ENCODE measurements at regions not wholly inside any gene's neighbourhood (a gene's known extent, or its start where the extent isn't known, plus 50 kb on each side); places are given as distances from the start of the nearest gene placed in this dataset.

- dilution Hi-C loops (cut with MboI; ENCODE audit: extremely low pct_ligation_motif_present, low sequenced_read_pairs) = no loop called here
- DNase-seq (ENCODE audit: low read depth, low spot score) = no peak
- TF ChIP-seq, protein P1, sequence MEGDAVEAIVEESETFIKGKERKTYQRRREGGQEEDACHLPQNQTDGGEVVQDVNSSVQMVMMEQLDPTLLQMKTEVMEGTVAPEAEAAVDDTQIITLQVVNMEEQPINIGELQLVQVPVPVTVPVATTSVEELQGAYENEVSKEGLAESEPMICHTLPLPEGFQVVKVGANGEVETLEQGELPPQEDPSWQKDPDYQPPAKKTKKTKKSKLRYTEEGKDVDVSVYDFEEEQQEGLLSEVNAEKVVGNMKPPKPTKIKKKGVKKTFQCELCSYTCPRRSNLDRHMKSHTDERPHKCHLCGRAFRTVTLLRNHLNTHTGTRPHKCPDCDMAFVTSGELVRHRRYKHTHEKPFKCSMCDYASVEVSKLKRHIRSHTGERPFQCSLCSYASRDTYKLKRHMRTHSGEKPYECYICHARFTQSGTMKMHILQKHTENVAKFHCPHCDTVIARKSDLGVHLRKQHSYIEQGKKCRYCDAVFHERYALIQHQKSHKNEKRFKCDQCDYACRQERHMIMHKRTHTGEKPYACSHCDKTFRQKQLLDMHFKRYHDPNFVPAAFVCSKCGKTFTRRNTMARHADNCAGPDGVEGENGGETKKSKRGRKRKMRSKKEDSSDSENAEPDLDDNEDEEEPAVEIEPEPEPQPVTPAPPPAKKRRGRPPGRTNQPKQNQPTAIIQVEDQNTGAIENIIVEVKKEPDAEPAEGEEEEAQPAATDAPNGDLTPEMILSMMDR (optimal IDR thresholded peaks at IDR 0.05 in 1 of 3, IDR thresholded peaks at IDR 0.05 in 1 of 3, conservative IDR thresholded peaks at IDR 0.05 in 1 of 3; ENCODE audit: extremely low read depth in 1 of 3, insufficient read depth in 2 of 3, low read length in 3 of 3) = no peak
- TF ChIP-seq EZH2 (IDR thresholded peaks at IDR 0.05; ENCODE audit: low read length) = no peak
Measured at GRCh38 chr3:150040097-150040496, 69.4 kb upstream of the PFN2 start.

DNA sequence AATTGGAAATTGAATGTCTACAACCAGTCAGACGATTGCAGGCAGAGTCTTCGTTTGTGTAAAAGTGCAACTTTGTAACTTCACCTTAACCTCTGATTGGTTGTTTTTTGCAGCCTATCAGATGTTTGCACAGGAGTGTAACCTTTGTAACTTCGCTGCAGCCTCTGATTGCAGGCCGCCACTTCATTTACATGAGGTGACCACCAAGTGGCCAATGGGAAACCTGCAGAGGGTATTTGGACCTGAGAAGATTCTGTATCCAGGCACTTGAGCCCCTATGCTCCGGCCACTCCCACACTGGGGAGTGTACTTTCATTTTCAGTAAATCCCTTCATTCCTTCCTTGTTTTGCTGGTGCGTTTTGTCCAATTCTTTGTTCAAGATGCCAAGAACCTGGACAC lies 68.1 kb upstream of the PFN2 start:
- H2AFZ ChIP-seq (ENCODE audit: control insufficient read depth, low read length) = no peak overlapping the region
- no peaks in the 10 kb centered on the region for H3K9me3 ChIP-seq (ENCODE audit: control insufficient read depth, low read depth, low read length)
- H3K27me3 ChIP-seq (ENCODE audit: control insufficient read depth, extremely low read depth, insufficient read depth, low read length) = no peaks in the 10 kb centered on the region
- H3K36me3 ChIP-seq (ENCODE audit: control insufficient read depth in 2 of 2, extremely low read depth in 1 of 2, insufficient read depth in 2 of 2, low read length in 2 of 2) = no peaks in the 10 kb centered on the region
- H3K9me1 ChIP-seq (ENCODE audit: control insufficient read depth, extremely low read depth, insufficient read depth, low read length) = no peaks in the 10 kb centered on the region
- no peak overlapping the region for H3K27ac ChIP-seq (ENCODE audit: control insufficient read depth, insufficient read depth, low read length)
- no peak for FAIRE-seq
- H3K4me3 ChIP-seq (ENCODE audit: control insufficient read depth in 2 of 3, extremely low read depth in 1 of 3, insufficient read depth in 2 of 3, low read depth in 1 of 3, low read length in 3 of 3) = no peak overlapping the region
- no peak overlapping the region for H3K9ac ChIP-seq (ENCODE audit: control insufficient read depth, extremely low read depth, insufficient read depth, low read length)
- no peak for DNase-seq (ENCODE audit: low read depth, low spot score)
- H3K4me2 ChIP-seq (ENCODE audit: control insufficient read depth, extremely low read depth, insufficient read depth, low read depth, low read length) = no peak overlapping the region
- no peaks in the 10 kb centered on the region for H3K79me2 ChIP-seq (ENCODE audit: control insufficient read depth, insufficient read depth, low read length)
- dilution Hi-C loops (cut with MboI; ENCODE audit: extremely low pct_ligation_motif_present, low sequenced_read_pairs) = no loop called here
- TF ChIP-seq EZH2 (IDR thresholded peaks at IDR 0.05; ENCODE audit: low read length) = no peak
- TF ChIP-seq, protein P1 (optimal IDR thresholded peaks at IDR 0.05 in 1 of 3, IDR thresholded peaks at IDR 0.05 in 1 of 3, conservative IDR thresholded peaks at IDR 0.05 in 1 of 3; ENCODE audit: extremely low read depth in 1 of 3, insufficient read depth in 2 of 3, low read length in 3 of 3) = no peak
- no peaks in the 10 kb centered on the region for H4K20me1 ChIP-seq (ENCODE audit: control insufficient read depth, extremely low read depth, insufficient read depth, low read length)
- H3K4me1 ChIP-seq (ENCODE audit: control insufficient read depth, extremely low read depth, insufficient read depth, low read length) = no peaks in the 10 kb centered on the region

More at GRCh38 chr3:150040097-150040496, 69.4 kb upstream of the PFN2 start:
- no peaks in the 10 kb centered on the region for H3K4me1 ChIP-seq (ENCODE audit: control insufficient read depth, extremely low read depth, insufficient read depth, low read length)
- no peaks in the 10 kb centered on the region for H3K79me2 ChIP-seq (ENCODE audit: control insufficient read depth, insufficient read depth, low read length)
- no peaks in the 10 kb centered on the region for H4K20me1 ChIP-seq (ENCODE audit: control insufficient read depth, extremely low read depth, insufficient read depth, low read length)
- FAIRE-seq = no peak
- H3K9me1 ChIP-seq (ENCODE audit: control insufficient read depth, extremely low read depth, insufficient read depth, low read length) = no peaks in the 10 kb centered on the region
- no peak overlapping the region for H3K4me2 ChIP-seq (ENCODE audit: control insufficient read depth, extremely low read depth, insufficient read depth, low read depth, low read length)
- H3K4me3 ChIP-seq (ENCODE audit: control insufficient read depth in 2 of 3, extremely low read depth in 1 of 3, insufficient read depth in 2 of 3, low read depth in 1 of 3, low read length in 3 of 3) = no peak overlapping the region
- no peaks in the 10 kb centered on the region for H3K27me3 ChIP-seq (ENCODE audit: control insufficient read depth, extremely low read depth, insufficient read depth, low read length)
- no peaks in the 10 kb centered on the region for H3K36me3 ChIP-seq (ENCODE audit: control insufficient read depth in 2 of 2, extremely low read depth in 1 of 2, insufficient read depth in 2 of 2, low read length in 2 of 2)
- H3K27ac ChIP-seq (ENCODE audit: control insufficient read depth, insufficient read depth, low read length) = no peak overlapping the region
- H2AFZ ChIP-seq (ENCODE audit: control insufficient read depth, low read length) = no peak overlapping the region
- no peak overlapping the region for H3K9ac ChIP-seq (ENCODE audit: control insufficient read depth, extremely low read depth, insufficient read depth, low read length)
- H3K9me3 ChIP-seq (ENCODE audit: control insufficient read depth, low read depth, low read length) = no peaks in the 10 kb centered on the region
